Stimulated activated naive CD8-positive, alpha-beta T cell treated with anti-CD3 and anti-CD28 coated beads, Interleukin-15, amount 100 ng/mL, for 72 hours (primary cell): ENCODE measurements at regions not wholly inside any gene's neighbourhood (a gene's known extent, or its start where the extent isn't known, plus 50 kb on each side); places are given as distances from the start of the nearest gene placed in this dataset.

Experiments
- ATAC-seq: fragments of 150-1000 bp; cut with Tn5 transposase; 2 replicates; pipeline ENCODE4 v1.10.0; 2021; ENCODE audit warnings: mild to moderate bottlenecking, moderate library complexity
- DNase-seq, 2 donors: peaks; one replicate each; pipeline ENCODE4 v3.0.0; 2021 to 2022
- H3K27ac Mint-ChIP-seq, 2 donors: one replicate each; pipeline ENCODE4 v1.8.0; 2022; ENCODE audit warnings: mild to moderate bottlenecking in 2 of 2, mixed read lengths in 2 of 2, moderate library complexity in 2 of 2
- H3K27me3 Mint-ChIP-seq: one replicate; pipeline ENCODE4 v1.8.0; 2022; ENCODE audit warnings: mixed read lengths
- H3K4me1 Mint-ChIP-seq: one replicate; pipeline ENCODE4 v1.8.0; 2022; ENCODE audit warnings: mild to moderate bottlenecking, mixed read lengths
- H3K4me3 Mint-ChIP-seq, 2 donors: one replicate each; pipeline ENCODE4 v1.8.0; 2022; ENCODE audit warnings: mild to moderate bottlenecking in 2 of 2, mixed read lengths in 2 of 2, moderate library complexity in 1 of 2
- H3K9me3 Mint-ChIP-seq, 2 donors: one replicate each; pipeline ENCODE4 v1.8.0; 2022; ENCODE audit warnings: mixed read lengths in 2 of 2

- Mint-ChIP-seq H3K27ac (peak overlapping the region in 1 of 2 donors; percentile 16), H3K4me3 (no peak overlapping the region), H3K9me3 (no peaks in the 10 kb centered on the region), H3K27me3 (no peaks in the 10 kb centered on the region), H3K4me1 (peaks cover 7% of the 10 kb centered on the region)
- ATAC-seq = peak; percentile 71
- DNase-seq = peak in 1 of 2 donors; percentile 18
These were observed 85.0 kb downstream of the SYNE3 start for GRCh38 chr14:95431199-95432143.

GRCh38 chr14:95428557-95428956 is 87.9 kb downstream of the SYNE3 start:
- peak overlapping the region in 1 of 2 donors; percentile 74 for H3K27ac Mint-ChIP-seq

GRCh38 chr14:95426116-95426475 is 90.4 kb downstream of the SYNE3 start:
- Mint-ChIP-seq H3K9me3 (peaks cover 6 to 10% of the 10 kb centered on the region in 2 donors), H3K4me1 (peaks cover 7% of the 10 kb centered on the region), H3K27ac (peak overlapping the region in 1 of 2 donors; percentile 16), H3K27me3 (no peaks in the 10 kb centered on the region), H3K4me3 (no peak overlapping the region)
- no peak for ATAC-seq
- no peak for DNase-seq

More at GRCh38 chr14:95428557-95428956, 87.9 kb downstream of the SYNE3 start:
- DNase-seq (no peak), ATAC-seq (no peak)
- Mint-ChIP-seq H3K27me3 (no peaks in the 10 kb centered on the region), H3K9me3 (no peaks in the 10 kb centered on the region), H3K4me3 (no peak overlapping the region), H3K4me1 (peaks cover 7% of the 10 kb centered on the region)

- H3K9me3 Mint-ChIP-seq = peaks cover 9 to 16% of the 10 kb centered on the region in 2 donors
- H3K4me1 Mint-ChIP-seq = peaks cover 7% of the 10 kb centered on the region
- no peak for DNase-seq
- peak overlapping the region in 1 of 2 donors; percentile 83 for H3K27ac Mint-ChIP-seq
- ATAC-seq = no peak
- H3K4me3 Mint-ChIP-seq = no peak overlapping the region
- no peaks in the 10 kb centered on the region for H3K27me3 Mint-ChIP-seq
These were observed 90.9 kb downstream of the SYNE3 start for GRCh38 chr14:95425369-95426115.

- ATAC-seq (no peak), DNase-seq (no peak)
- Mint-ChIP-seq H3K27me3 (no peaks in the 10 kb centered on the region), H3K9me3 (peaks cover 17 to 19% of the 10 kb centered on the region in 2 donors), H3K4me1 (peaks cover 7% of the 10 kb centered on the region), H3K27ac (no peak overlapping the region), H3K4me3 (no peak overlapping the region)
These were observed 91.9 kb downstream of the SYNE3 start for GRCh38 chr14:95424529-95424928.

GRCh38 chr14:95421741-95422140 is 94.7 kb downstream of the SYNE3 start:
- Mint-ChIP-seq H3K27me3 (no peaks in the 10 kb centered on the region), H3K4me3 (no peak overlapping the region), H3K4me1 (no peaks in the 10 kb centered on the region), H3K27ac (no peak overlapping the region), H3K9me3 (peaks cover 19% of the 10 kb centered on the region in 2 donors)
- ATAC-seq (no peak), DNase-seq (no peak)

- no peak overlapping the region for H3K27ac Mint-ChIP-seq
- no peaks in the 10 kb centered on the region for H3K4me1 Mint-ChIP-seq
- H3K9me3 Mint-ChIP-seq = peaks cover 19% of the 10 kb centered on the region in 2 donors
- ATAC-seq (no peak), DNase-seq (no peak)
- no peak overlapping the region for H3K4me3 Mint-ChIP-seq
- H3K27me3 Mint-ChIP-seq = no peaks in the 10 kb centered on the region
These were observed 96.4 kb downstream of the SYNE3 start for GRCh38 chr14:95420060-95420459.

- H3K4me3 Mint-ChIP-seq = no peak overlapping the region
- DNase-seq (no peak), ATAC-seq (no peak)
- peaks cover 19% of the 10 kb centered on the region in 2 donors for H3K9me3 Mint-ChIP-seq
- H3K27me3 Mint-ChIP-seq = no peaks in the 10 kb centered on the region
- H3K4me1 Mint-ChIP-seq = no peaks in the 10 kb centered on the region
- H3K27ac Mint-ChIP-seq = no peak overlapping the region
These were observed 96.9 kb downstream of the SYNE3 start for GRCh38 chr14:95419569-95419968.

GRCh38 chr14:95418858-95419257 is 97.6 kb downstream of the SYNE3 start:
- Mint-ChIP-seq H3K9me3 (peaks cover 19% of the 10 kb centered on the region in 2 donors), H3K27me3 (no peaks in the 10 kb centered on the region), H3K4me1 (no peaks in the 10 kb centered on the region), H3K4me3 (no peak overlapping the region), H3K27ac (no peak overlapping the region)
- ATAC-seq = no peak
- no peak for DNase-seq

GRCh38 chr14:95417492-95417891 is 97.8 kb upstream of the CLMN start:
- no peak overlapping the region for H3K27ac Mint-ChIP-seq
- ATAC-seq (no peak), DNase-seq (no peak)
- no peaks in the 10 kb centered on the region for H3K27me3 Mint-ChIP-seq
- H3K9me3 Mint-ChIP-seq = peaks cover 19% of the 10 kb centered on the region in 2 donors
- no peaks in the 10 kb centered on the region for H3K4me1 Mint-ChIP-seq
- no peak overlapping the region for H3K4me3 Mint-ChIP-seq

GRCh38 chr14:95415993-95416392 is 96.3 kb upstream of the CLMN start:
- H3K9me3 Mint-ChIP-seq = peaks cover 8 to 13% of the 10 kb centered on the region in 2 donors
- DNase-seq = no peak
- H3K4me1 Mint-ChIP-seq = no peaks in the 10 kb centered on the region
- H3K27ac Mint-ChIP-seq = no peak overlapping the region
- H3K4me3 Mint-ChIP-seq = no peak overlapping the region
- no peak for ATAC-seq
- no peaks in the 10 kb centered on the region for H3K27me3 Mint-ChIP-seq

GRCh38 chr14:95413289-95414215 is 93.8 kb upstream of the CLMN start:
- Mint-ChIP-seq H3K27ac (peak overlapping the region; percentile 14 to 43), H3K4me1 (no peaks in the 10 kb centered on the region), H3K9me3 (no peaks in the 10 kb centered on the region), H3K4me3 (no peak overlapping the region), H3K27me3 (no peaks in the 10 kb centered on the region)
- ATAC-seq = no peak
- no peak for DNase-seq

GRCh38 chr14:95410838-95411237 is 91.1 kb upstream of the CLMN start:
- DNase-seq (no peak), ATAC-seq (no peak)
- Mint-ChIP-seq H3K27me3 (no peaks in the 10 kb centered on the region), H3K4me1 (no peaks in the 10 kb centered on the region), H3K9me3 (no peaks in the 10 kb centered on the region), H3K27ac (peak overlapping the region in 1 of 2 donors; percentile 21), H3K4me3 (no peak overlapping the region)

GRCh38 chr14:95409477-95410272 is 90.0 kb upstream of the CLMN start:
- Mint-ChIP-seq H3K9me3 (no peaks in the 10 kb centered on the region), H3K27ac (peak overlapping the region in 1 of 2 donors; percentile 56), H3K27me3 (no peaks in the 10 kb centered on the region), H3K4me3 (no peak overlapping the region), H3K4me1 (no peaks in the 10 kb centered on the region)
- no peak for ATAC-seq
- no peak for DNase-seq
